ENCODE measurements at regions not wholly inside any gene's neighbourhood (a gene's known extent, or its start where the extent isn't known, plus 50 kb on each side); places are given as distances from the start of the nearest gene placed in this dataset.
"Not testable (repeated sequence)": the region's sequence is repeated elsewhere in the genome, so short reads cannot be mapped to it uniquely, and the experiment has no call there.

DNA sequence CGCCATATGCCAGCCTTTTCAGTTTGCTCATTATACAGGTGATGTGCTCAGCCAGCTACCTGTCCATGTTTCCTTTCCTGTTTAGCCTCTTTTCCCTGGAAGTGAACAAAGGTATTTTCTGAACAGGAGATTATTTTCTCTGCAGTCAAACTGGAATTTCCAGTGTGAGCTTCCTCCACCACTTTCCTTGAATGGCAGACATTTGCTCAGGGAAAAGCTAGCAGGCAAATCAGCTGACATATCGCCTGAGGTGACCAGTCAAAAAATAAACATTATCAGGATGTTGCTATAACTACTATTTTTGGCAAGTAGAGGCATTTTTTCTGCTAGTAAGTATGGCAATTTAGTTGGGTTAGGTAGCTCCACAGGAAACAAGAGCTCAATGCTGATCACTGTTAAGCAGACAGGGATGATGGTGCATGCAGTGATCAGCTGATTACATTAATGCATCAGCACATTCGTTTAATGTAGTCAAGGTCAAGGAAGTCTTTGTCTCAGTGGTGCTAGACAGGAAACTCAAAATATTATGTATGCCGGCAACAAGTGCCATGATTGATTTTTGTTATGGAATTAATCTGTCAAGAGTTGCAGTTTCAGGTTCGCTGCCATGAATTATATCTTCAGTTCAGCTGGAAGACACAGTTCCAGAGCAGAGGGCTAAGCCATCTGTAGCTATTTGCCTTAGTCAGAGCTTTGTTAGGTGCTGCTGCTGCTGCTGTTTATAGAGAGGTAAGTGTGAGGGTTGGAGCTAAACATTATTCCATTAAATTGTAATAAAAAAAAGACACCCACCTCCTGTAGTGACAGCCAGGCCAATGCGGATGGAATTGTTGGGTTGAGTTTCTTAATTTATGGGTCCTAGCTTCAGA lies 179.7 kb upstream of the ST6GALNAC5 start:
- DNase-seq, result no peak
- intact Hi-C loops (cut with DNase I), result no loop called here

DNA sequence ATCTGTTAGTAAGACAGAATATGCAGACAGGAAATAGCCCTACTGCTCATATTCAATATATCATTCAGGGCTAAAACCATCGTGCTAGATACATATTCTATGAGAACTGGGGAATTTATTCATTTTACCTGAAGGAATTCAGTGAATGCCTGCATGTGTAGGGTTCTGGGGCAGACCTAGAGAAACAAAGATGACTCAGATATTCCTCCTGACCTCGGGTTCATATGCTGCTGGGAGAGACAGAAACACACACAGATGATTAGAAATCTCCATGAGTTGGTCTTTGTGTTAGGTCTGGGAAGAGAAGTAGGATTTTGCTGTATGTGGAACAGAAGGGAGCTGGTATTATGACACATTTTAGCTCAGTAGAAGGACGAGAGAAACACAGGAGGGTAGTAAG lies 176.5 kb upstream of the ST6GALNAC5 start:
- intact Hi-C loops (cut with DNase I), result no loop called here
- DNase-seq, result no peak

DNA sequence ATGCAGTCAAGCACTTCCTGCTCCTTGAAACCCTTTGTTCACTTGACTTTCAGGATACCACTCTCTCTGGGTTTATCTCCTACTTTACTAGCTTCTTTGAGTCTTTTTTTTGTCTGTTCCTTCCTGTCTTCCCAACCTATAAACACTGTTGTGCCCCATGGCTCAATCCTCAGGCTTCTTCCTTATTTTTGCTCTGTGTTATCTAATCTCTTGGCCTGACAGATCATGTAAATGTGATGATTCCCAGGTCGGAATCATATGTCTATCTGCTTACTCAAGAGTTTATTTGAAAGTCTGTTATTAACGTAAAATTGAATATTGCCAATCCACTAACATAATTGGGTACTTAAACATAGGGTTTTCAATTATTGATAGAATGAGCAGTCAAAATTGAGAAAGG lies 171.7 kb upstream of the ST6GALNAC5 start:
- DNase-seq, result no peak
- intact Hi-C loops (cut with DNase I), result no loop called here

DNA sequence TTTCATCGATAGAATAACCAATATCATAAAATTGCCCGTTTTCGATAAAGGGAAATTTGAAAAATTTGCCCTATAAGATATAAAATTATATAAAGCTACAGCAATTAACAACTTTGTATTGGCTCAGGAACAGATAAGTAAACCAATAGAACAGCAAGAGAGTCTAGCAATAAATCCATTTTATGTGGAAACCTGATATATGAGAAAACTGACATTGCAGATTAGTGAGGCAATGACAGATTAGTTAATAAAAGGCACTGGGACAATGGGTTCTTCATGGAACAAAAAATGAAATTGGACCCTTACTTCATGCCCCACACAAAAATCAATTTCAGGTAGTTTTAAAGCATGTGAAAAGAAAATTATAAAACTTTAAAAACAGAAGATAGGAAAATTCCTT lies 169.9 kb upstream of the ST6GALNAC5 start:
- intact Hi-C loops (cut with DNase I), result no loop called here
- DNase-seq, result no peak

DNA sequence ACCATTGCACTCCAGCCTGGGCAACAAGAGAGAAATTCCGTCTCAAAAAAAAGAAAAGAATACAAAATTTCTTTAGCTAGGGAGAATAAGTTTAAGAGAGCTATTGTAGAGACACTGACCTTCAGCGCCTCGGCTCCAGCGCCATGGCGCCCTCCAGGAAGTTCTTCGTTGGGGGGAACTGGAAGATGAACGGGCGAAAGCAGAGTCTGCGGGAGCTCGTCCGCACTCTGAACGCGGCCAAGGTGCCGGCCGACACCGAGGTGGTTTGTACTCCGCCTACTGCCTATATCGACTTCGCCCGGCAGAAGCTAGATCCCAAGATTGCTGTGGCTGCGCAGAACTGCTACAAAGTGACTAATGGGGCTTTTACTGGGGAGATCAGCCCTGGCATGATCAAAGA lies 167.6 kb upstream of the ST6GALNAC5 start:
- intact Hi-C loops (cut with DNase I); DNase-seq: not testable (repeated sequence)

DNA sequence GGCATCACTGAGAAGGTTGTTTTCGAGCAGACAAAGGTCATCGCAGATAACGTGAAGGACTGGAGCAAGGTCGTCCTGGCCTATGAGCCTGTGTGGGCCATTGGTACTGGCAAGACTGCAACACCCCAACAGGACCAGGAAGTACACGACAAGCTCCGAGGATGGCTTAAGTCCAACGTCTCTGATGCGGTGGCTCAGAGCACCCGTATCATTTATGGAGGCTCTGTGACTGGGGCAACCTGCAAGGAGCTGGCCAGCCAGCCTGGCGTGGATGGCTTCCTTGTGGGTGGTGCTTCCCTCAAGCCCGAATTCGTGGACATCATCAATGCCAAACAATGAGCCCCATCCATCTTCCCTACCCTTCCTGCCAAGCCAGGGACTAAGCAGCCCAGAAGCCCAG lies 167.1 kb upstream of the ST6GALNAC5 start:
- DNase-seq; intact Hi-C loops (cut with DNase I): not testable (repeated sequence)

DNA sequence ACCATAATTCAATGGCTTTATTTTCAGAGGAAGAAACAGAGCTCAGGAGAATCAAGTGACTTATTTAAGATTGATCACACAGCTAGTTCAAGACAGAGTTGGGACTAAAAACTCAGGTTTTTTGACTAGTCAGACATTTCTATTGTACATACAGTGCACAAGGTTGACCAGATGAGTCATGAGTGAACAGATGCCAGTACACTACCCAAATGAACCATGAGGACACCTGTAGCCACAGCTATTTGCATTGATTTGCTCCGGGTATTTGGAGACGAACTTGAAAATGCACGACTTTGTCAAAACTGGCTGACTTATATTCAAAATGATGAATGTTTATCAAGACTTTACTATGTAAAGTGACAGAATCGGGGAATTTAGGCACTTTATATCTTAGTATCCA lies 161.7 kb upstream of the ST6GALNAC5 start:
- intact Hi-C loops (cut with DNase I), result no loop called here
- no peak for DNase-seq

DNA sequence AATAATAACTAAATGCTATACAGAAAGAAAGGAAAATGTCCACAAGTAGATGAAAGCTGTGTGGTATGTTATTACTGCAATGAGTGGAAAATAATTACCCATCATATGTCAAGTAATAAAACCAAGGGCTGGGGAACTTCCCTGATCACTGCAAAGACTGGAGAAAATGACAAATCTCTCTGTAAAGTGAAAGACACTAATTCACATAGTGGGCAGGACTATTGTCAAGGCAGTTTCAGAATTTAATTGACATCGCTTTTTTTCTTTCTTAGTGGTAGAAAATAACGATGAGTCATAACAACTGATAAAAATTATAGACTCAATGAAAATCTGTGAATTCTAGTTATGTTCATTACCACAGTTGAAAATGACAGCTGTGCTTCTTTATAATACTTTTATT lies 153.7 kb upstream of the ST6GALNAC5 start:
- intact Hi-C loops (cut with DNase I), result no loop called here
- DNase-seq, result peak in 3 of 42 donors; percentile 5 to 36 (median 19)

DNA sequence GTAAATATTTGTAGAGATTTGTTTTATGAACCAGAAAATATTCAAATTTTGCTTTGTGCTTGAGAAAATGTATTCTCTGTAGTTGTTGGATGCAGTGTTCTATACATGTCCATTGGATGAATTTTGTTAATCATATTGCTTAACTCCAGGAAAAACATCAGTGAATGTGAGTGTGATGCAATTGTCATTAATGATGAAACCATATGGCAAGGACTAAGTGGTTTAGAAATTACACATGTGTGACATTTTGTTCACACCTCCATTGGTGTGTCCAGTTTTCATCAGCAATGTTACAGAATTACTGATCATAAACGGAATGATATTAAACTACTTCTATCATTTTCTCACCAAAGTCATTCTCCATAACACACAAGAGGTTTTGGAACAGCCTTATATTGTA lies 151.8 kb upstream of the ST6GALNAC5 start:
- no peak for DNase-seq
- intact Hi-C loops (cut with DNase I), result no loop called here

DNA sequence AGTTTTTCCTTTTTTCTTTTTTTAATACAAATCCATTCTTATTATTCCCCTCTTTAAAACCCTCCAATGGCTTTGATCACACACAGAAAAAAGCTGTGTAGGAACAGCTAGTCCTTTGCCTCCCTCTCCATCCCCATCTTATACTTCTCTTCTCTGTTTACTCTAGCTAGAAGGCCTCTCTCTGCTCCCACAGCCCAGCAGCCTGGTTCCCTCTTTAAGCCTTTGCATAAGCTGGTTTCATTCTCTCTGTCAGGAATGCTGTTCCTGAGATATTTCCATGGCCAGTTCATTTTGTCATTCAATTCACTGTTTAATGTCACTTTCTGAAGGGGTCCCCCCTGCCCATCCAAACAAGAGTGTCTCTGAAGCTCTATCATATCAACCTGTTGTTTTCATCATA lies 143.3 kb upstream of the ST6GALNAC5 start:
- no peak for DNase-seq
- intact Hi-C loops (cut with DNase I), result no loop called here

DNA sequence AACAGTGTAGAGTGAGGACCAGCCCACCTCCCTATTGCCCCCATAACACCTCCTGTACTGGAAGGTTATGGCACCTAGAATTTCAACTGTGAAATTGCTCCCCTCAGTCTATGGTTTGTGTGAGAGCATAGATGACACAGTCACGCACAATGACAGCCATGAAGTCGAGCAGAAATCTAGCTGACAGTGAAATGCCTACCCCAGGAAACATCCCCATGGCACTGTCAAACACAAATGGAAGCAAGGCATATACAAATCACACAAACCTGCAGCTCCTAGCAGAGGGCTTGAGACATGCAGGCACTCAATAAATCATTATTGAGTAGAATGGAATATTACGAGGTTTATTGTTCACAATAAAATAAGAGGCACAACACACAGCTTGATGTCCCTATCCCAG lies 142.5 kb upstream of the ST6GALNAC5 start:
- intact Hi-C loops (cut with DNase I), result no loop called here

DNA sequence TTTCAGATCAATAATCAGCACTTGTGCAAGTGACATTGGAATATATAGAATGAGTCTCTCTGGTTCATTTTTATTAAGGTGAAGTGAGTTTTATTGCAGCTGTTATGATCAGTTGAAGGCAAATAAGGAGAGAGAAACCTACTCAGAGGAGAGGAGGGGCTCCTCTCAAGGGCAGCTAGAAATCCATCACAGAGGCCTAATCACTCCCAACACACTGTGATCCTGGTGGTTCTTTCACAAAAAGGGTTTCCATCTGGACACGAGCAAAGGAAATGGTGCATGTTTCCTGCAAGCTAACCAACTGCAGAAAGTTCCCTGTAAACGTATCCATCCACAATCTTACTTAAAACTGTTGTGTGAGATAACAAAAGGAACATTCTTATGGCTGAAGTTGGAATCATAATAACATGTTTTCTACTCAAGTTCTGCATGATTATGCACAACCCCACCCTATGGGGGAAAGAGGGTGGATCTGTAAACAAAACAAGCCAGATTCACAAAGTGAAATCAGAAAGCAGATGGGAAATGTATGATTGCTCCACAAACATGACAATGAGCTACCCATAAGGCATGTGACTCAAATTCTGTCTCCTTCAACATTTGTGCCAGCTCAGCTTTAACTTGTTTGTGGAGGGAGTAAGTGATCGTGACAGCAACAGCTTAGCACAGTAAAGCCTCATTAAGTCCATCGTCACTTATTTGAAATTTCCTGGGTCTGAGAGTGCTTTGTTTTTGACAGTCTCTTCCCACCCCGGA lies 141.2 kb upstream of the ST6GALNAC5 start:
- intact Hi-C loops (cut with DNase I), result no loop called here
- peak in 1 of 42 donors; percentile 6 for DNase-seq

More for the DNA sequence above, 142.5 kb upstream of the ST6GALNAC5 start:
- DNase-seq, result no peak

DNA sequence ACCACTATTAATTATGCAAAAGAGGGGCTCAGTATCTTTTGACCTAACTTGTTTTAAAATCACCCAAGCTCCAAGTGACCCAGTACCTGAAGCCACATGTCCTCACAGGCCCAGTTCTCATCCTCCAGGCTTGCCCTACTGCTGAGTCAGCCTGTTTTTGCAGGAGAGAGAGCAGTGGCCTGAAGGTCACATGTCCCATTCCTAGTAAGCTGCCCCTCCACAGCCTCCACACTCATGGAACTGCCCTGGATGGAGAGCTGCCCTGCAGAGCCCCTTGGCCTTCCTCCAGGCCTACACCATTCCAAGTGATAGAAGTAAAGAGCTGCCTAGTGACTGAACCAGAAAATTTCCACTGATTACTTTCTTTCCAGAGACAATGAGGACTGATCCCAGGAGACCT lies 139.8 kb upstream of the ST6GALNAC5 start:
- intact Hi-C loops (cut with DNase I), result no loop called here
- DNase-seq, result no peak

DNA sequence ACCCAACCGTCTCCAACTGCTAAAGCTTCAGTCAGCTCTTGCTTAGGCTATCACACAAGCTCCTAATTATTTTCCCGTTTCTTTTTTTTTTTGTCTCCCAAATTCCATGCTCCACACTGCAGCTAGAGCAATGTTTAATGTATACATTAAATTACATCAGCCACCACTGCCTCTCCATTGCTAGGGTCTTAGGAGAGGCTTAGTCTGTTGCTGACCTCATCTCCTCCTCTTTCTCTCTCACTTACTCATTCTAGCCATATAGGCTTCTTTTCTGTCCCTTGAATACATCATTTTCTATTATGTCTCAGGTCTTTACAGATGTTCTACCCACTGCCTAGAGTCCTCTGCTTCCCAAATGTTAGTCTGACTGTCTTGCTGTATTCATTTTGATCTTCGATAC lies 138.1 kb upstream of the ST6GALNAC5 start:
- intact Hi-C loops (cut with DNase I), result no loop called here
- DNase-seq, result no peak

DNA sequence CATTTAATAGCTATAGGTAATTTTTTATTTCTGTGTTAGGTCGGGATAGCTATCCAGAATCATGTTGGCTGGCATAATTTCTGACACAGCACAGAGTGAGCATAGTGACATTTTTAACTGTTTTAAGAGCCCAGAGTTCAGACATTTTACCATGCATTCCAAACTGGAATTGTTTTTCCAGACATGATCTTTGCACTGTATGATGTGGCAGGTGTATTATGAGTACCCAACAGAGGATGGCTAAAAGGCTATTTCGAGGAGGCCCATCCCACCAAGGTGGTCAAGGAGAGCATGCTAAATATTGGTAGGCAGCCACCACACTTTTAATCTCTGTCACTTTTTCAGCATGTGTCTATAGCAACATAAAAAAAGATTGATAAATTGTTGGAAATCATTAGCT lies 137.3 kb upstream of the ST6GALNAC5 start:
- intact Hi-C loops (cut with DNase I), result no loop called here
- DNase-seq, result no peak

DNA sequence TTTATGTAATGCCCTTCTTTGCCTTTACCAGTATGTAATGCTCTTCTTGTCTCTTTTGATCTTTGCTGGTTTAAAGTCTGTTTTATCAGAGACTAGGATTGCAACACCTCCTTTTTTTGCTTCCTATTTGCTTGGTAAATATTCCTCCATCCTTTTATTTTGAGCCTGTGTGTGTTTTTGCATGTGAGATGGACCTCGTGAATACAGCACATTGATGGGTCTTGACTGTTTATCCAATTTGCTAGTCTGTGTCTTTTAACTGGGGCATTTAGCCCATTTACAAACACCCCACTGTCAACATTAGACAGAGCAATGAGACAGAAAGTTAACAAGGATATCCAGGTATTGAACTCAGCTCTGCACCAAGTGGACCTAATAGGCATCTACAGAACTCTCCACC lies 128.9 kb upstream of the ST6GALNAC5 start:
- DNase-seq; intact Hi-C loops (cut with DNase I): not testable (repeated sequence)

DNA sequence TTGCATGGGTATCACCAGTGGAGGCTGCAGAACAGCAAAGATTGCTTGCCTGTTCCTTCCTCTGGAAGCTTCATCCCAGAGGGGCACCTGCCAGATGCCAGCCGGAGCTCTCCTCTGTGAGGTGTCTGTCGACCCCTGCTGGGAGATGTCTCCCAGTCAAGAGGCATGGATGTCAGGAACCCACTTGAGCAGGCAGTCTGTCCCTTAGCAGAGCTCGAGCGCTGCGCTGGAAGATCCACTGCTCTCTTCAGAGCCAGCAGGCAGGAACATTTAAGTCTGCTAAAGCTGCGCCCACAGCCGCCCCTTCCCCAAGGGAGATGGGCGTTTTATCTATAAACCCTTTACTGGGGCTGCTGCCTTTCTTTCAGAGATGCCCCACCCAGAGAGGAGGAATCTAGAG lies 126.3 kb upstream of the ST6GALNAC5 start:
- DNase-seq; intact Hi-C loops (cut with DNase I): not testable (repeated sequence)

DNA sequence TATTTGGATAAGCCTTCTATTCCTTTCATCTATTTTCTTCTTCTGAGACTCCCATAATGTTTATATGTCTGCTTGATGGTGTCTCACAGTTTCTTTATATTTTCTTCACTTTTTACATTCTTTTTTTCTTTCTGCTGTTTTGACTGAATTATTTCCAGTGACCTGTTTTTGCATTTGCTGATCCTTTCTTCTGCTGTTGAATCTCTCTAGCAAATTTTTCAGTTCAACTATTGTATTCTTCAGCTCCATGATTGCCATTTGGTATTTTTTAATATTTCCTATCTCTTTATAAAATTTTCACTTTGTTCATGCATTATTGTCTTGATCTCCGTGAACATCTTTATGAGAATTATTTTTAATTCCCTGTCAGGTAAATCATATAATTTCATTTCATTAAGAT lies 122.3 kb upstream of the ST6GALNAC5 start:
- DNase-seq, result no peak
- intact Hi-C loops (cut with DNase I), result no loop called here

DNA sequence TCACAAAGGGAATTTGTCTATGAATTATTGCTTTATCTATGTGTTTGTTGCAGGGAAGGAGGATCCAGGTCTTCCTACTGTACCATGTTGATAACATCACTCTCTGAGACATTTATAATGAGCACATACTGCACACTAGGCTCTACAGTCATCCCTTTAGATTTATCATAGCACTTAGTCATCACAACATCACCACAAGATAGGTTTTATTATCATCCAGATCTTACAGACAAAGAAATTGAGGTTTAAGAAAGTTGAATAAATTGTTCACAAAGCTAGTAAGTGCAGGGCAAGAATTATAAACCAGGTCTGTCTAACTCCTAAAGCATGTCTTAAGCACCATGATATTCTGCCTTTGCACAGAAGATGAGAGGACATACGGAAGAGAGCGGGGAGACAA lies 121.1 kb upstream of the ST6GALNAC5 start:
- DNase-seq, result no peak
- intact Hi-C loops (cut with DNase I), result no loop called here

DNA sequence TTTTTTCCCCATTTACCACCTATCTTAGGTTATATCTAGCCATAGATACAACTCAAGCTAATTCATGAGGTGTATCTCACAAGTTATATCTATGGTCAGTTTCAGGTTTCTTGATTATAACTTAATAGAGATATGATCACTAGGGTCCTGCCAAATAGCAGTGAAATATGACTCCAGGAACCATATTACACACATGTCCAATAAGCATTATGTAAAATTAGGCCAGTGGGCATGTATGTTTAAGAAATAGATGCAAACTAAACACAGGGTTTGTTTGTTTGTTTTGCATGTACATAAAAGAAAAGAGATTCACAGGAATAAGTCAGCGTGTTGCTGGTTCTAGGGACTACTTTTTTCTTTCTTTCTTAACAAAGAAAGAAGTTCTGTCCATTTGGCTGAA lies 112.5 kb upstream of the ST6GALNAC5 start:
- DNase-seq, result no peak
- intact Hi-C loops (cut with DNase I), result no loop called here

Data from head of caudate nucleus (tissue), 42 donors.